ENCODE measurements at regions not wholly inside any gene's neighbourhood (a gene's known extent, or its start where the extent isn't known, plus 50 kb on each side); places are given as distances from the start of the nearest gene placed in this dataset.

GRCh38 chr13:99777873-99778272 lies 193.7 kb downstream of the ZIC5 start:
- dilution Hi-C loops (cut with MboI; ENCODE audit: extremely low pct_ligation_motif_present, low sequenced_read_pairs): no loop called here
- H3K4me1 ChIP-seq (ENCODE audit: control insufficient read depth, extremely low read depth, insufficient read depth, low read length): no peaks in the 10 kb centered on the region

GRCh38 chr13:99774644-99775043 lies 196.9 kb downstream of the ZIC5 start:
- Histone ChIP-seq H3K9ac (ENCODE audit: control insufficient read depth, extremely low read depth, insufficient read depth, low read length) (no peak overlapping the region), H3K27ac (ENCODE audit: control insufficient read depth, insufficient read depth, low read length) (no peak overlapping the region), H3K4me2 (ENCODE audit: control insufficient read depth, extremely low read depth, insufficient read depth, low read depth, low read length) (no peak overlapping the region), H3K4me3 (ENCODE audit: control insufficient read depth in 2 of 3, extremely low read depth in 1 of 3, insufficient read depth in 2 of 3, low read depth in 1 of 3, low read length in 3 of 3) (no peak overlapping the region), H3K36me3 (ENCODE audit: control insufficient read depth in 2 of 2, extremely low read depth in 1 of 2, insufficient read depth in 2 of 2, low read length in 2 of 2) (no peaks in the 10 kb centered on the region), H3K79me2 (ENCODE audit: control insufficient read depth, insufficient read depth, low read length) (no peaks in the 10 kb centered on the region), H3K27me3 (ENCODE audit: control insufficient read depth, extremely low read depth, insufficient read depth, low read length) (no peaks in the 10 kb centered on the region), H2AFZ (ENCODE audit: control insufficient read depth, low read length) (no peak overlapping the region), H3K4me1 (ENCODE audit: control insufficient read depth, extremely low read depth, insufficient read depth, low read length) (no peaks in the 10 kb centered on the region), H3K9me1 (ENCODE audit: control insufficient read depth, extremely low read depth, insufficient read depth, low read length) (no peaks in the 10 kb centered on the region), H3K9me3 (ENCODE audit: control insufficient read depth, low read depth, low read length) (no peaks in the 10 kb centered on the region), H4K20me1 (ENCODE audit: control insufficient read depth, extremely low read depth, insufficient read depth, low read length) (no peaks in the 10 kb centered on the region)
- no peak for TF ChIP-seq EZH2 (IDR thresholded peaks at IDR 0.05; ENCODE audit: low read length)
- TF ChIP-seq CTCF (optimal IDR thresholded peaks at IDR 0.05 in 1 of 3, IDR thresholded peaks at IDR 0.05 in 1 of 3, conservative IDR thresholded peaks at IDR 0.05 in 1 of 3; ENCODE audit: extremely low read depth in 1 of 3, insufficient read depth in 2 of 3, low read length in 3 of 3): no peak
- FAIRE-seq (no peak), DNase-seq (ENCODE audit: low read depth, low spot score) (no peak)
- dilution Hi-C loops (cut with MboI; ENCODE audit: extremely low pct_ligation_motif_present, low sequenced_read_pairs): no loop called here

More at GRCh38 chr13:99777873-99778272, 193.7 kb downstream of the ZIC5 start:
- H4K20me1 ChIP-seq (ENCODE audit: control insufficient read depth, extremely low read depth, insufficient read depth, low read length): no peaks in the 10 kb centered on the region
- H3K9me1 ChIP-seq (ENCODE audit: control insufficient read depth, extremely low read depth, insufficient read depth, low read length): no peaks in the 10 kb centered on the region
- H3K4me3 ChIP-seq (ENCODE audit: control insufficient read depth in 2 of 3, extremely low read depth in 1 of 3, insufficient read depth in 2 of 3, low read depth in 1 of 3, low read length in 3 of 3): no peak overlapping the region
- no peak overlapping the region for H3K27ac ChIP-seq (ENCODE audit: control insufficient read depth, insufficient read depth, low read length)
- H3K4me2 ChIP-seq (ENCODE audit: control insufficient read depth, extremely low read depth, insufficient read depth, low read depth, low read length): no peak overlapping the region
- TF ChIP-seq EZH2 (IDR thresholded peaks at IDR 0.05; ENCODE audit: low read length): no peak
- no peak for TF ChIP-seq CTCF (optimal IDR thresholded peaks at IDR 0.05 in 1 of 3, IDR thresholded peaks at IDR 0.05 in 1 of 3, conservative IDR thresholded peaks at IDR 0.05 in 1 of 3; ENCODE audit: extremely low read depth in 1 of 3, insufficient read depth in 2 of 3, low read length in 3 of 3)
- DNase-seq (ENCODE audit: low read depth, low spot score): no peak
- no peaks in the 10 kb centered on the region for H3K79me2 ChIP-seq (ENCODE audit: control insufficient read depth, insufficient read depth, low read length)
- no peak overlapping the region for H3K9ac ChIP-seq (ENCODE audit: control insufficient read depth, extremely low read depth, insufficient read depth, low read length)
- H3K9me3 ChIP-seq (ENCODE audit: control insufficient read depth, low read depth, low read length): no peaks in the 10 kb centered on the region
- H3K27me3 ChIP-seq (ENCODE audit: control insufficient read depth, extremely low read depth, insufficient read depth, low read length): no peaks in the 10 kb centered on the region
- H2AFZ ChIP-seq (ENCODE audit: control insufficient read depth, low read length): no peak overlapping the region
- no peaks in the 10 kb centered on the region for H3K36me3 ChIP-seq (ENCODE audit: control insufficient read depth in 2 of 2, extremely low read depth in 1 of 2, insufficient read depth in 2 of 2, low read length in 2 of 2)
- no peak for FAIRE-seq
